A673 (cell line): ENCODE measurements at regions not wholly inside any gene's neighbourhood (a gene's known extent, or its start where the extent isn't known, plus 50 kb on each side); places are given as distances from the start of the nearest gene placed in this dataset.

Source experiments
- EZH2 ChIP-seq: fragments of 200-600 bp; sonication (generic); IDR thresholded peaks from 2 replicates; pipeline ENCODE4 v1.6.1; 2017; ENCODE audit warnings: borderline replicate concordance, low read depth, mild to moderate bottlenecking, mixed read lengths, antibody characterized with exemption, low read length; ENCODE audit not compliant: poor library complexity, severe bottlenecking
- TF ChIP-seq, protein P1 (sequence below): fragments of 300-800, 200-600 bp; sonication (generic); conservative IDR thresholded peaks from 2 replicates; pipeline ENCODE4 v1.5.1; 2017; ENCODE audit warnings: low read depth, mild to moderate bottlenecking, antibody characterized with exemption, low read length, moderate library complexity, mixed read lengths

DNA sequence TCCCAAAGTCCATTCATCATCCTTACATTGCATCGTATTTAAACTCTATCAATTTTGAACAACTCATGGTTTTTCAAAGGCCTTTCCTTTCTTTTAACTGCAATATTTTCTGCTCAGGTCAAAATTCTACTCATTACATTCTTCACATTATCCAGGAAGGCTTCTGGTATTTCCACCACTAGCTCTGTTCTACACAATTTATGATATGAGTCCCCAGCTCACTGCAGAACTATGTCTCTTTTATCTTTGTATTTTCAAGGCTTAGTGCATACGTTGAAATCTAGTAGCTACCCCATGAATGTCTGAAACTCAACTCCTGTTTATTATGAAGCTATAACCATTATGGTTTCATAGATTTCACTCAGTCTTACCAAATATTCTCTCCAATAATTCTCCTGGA, 282.9 kb downstream of the DUSP6 start:
- TF ChIP-seq, protein P1, sequence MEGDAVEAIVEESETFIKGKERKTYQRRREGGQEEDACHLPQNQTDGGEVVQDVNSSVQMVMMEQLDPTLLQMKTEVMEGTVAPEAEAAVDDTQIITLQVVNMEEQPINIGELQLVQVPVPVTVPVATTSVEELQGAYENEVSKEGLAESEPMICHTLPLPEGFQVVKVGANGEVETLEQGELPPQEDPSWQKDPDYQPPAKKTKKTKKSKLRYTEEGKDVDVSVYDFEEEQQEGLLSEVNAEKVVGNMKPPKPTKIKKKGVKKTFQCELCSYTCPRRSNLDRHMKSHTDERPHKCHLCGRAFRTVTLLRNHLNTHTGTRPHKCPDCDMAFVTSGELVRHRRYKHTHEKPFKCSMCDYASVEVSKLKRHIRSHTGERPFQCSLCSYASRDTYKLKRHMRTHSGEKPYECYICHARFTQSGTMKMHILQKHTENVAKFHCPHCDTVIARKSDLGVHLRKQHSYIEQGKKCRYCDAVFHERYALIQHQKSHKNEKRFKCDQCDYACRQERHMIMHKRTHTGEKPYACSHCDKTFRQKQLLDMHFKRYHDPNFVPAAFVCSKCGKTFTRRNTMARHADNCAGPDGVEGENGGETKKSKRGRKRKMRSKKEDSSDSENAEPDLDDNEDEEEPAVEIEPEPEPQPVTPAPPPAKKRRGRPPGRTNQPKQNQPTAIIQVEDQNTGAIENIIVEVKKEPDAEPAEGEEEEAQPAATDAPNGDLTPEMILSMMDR, result no peak
- TF ChIP-seq EZH2, result no peak
